ENCODE measurements at regions not wholly inside any gene's neighbourhood (a gene's known extent, or its start where the extent isn't known, plus 50 kb on each side); places are given as distances from the start of the nearest gene placed in this dataset.
"Not testable (repeated sequence)": the region's sequence is repeated elsewhere in the genome, so short reads cannot be mapped to it uniquely, and the experiment has no call there.

GRCh38 chr2:228581731-228582130 is 400.2 kb upstream of the SPHKAP start:
- Histone ChIP-seq H3K27me3 (no peaks in the 10 kb centered on the region), H3K4me1 (no peaks in the 10 kb centered on the region), H3K9me3 (no peaks in the 10 kb centered on the region), H3K36me3 (no peaks in the 10 kb centered on the region), H3K4me3 (no peak overlapping the region), H3K27ac (no peak overlapping the region)
- intact Hi-C loops (cut with DNase I), result no loop called here
- TF ChIP-seq EP300 (IDR thresholded peaks at IDR 0.05), result no peak
- TF ChIP-seq POLR2A (IDR thresholded peaks at IDR 0.05), result no peak
- TF ChIP-seq POLR2AphosphoS5 (IDR thresholded peaks at IDR 0.05), result no peak
- no peak for TF ChIP-seq CTCF (IDR thresholded peaks at IDR 0.05)
- DNase-seq, result no peak

GRCh38 chr2:228575897-228576296 is 394.4 kb upstream of the SPHKAP start:
- DNase-seq, result no peak
- no peak overlapping the region for H3K27ac ChIP-seq
- no peaks in the 10 kb centered on the region for H3K4me1 ChIP-seq
- H3K9me3 ChIP-seq, result no peaks in the 10 kb centered on the region
- H3K4me3 ChIP-seq, result no peak overlapping the region
- TF ChIP-seq EP300 (IDR thresholded peaks at IDR 0.05) (no peak), POLR2A (IDR thresholded peaks at IDR 0.05) (no peak), CTCF (IDR thresholded peaks at IDR 0.05) (no peak), POLR2AphosphoS5 (IDR thresholded peaks at IDR 0.05) (no peak)
- intact Hi-C loops (cut with DNase I), result no loop called here
- H3K27me3 ChIP-seq, result no peaks in the 10 kb centered on the region
- H3K36me3 ChIP-seq, result no peaks in the 10 kb centered on the region
- 22 to 80% methylated on average over 1 of the region's 1 CpG for WGBS, 2 donors

- H3K36me3 ChIP-seq; H3K27ac ChIP-seq; H3K4me1 ChIP-seq; intact Hi-C loops (cut with DNase I); H3K27me3 ChIP-seq; DNase-seq; H3K9me3 ChIP-seq; H3K4me3 ChIP-seq: not testable (repeated sequence)
- 87 to 90% methylated on average over 28 of the region's 28 CpGs for WGBS, 2 donors
These were observed 386.8 kb upstream of the SPHKAP start for GRCh38 chr2:228568275-228568674.

GRCh38 chr2:228561816-228562215 is 380.3 kb upstream of the SPHKAP start:
- Histone ChIP-seq H3K4me1 (no peaks in the 10 kb centered on the region), H3K4me3 (no peak overlapping the region), H3K27ac (no peak overlapping the region), H3K9me3 (no peaks in the 10 kb centered on the region), H3K27me3 (no peaks in the 10 kb centered on the region), H3K36me3 (no peaks in the 10 kb centered on the region)
- 83 to 92% methylated on average over 6 of the region's 6 CpGs for WGBS, 2 donors
- no peak for DNase-seq
- TF ChIP-seq CTCF (IDR thresholded peaks at IDR 0.05) (no peak), EP300 (IDR thresholded peaks at IDR 0.05) (no peak), POLR2AphosphoS5 (IDR thresholded peaks at IDR 0.05) (no peak), POLR2A (IDR thresholded peaks at IDR 0.05) (no peak)
- intact Hi-C loops (cut with DNase I), result no loop called here

GRCh38 chr2:228559774-228560415 is 378.4 kb upstream of the SPHKAP start:
- no peak for DNase-seq
- no peak for TF ChIP-seq EP300 (IDR thresholded peaks at IDR 0.05)
- TF ChIP-seq CTCF (IDR thresholded peaks at IDR 0.05), result no peak
- TF ChIP-seq POLR2AphosphoS5 (IDR thresholded peaks at IDR 0.05), result no peak
- TF ChIP-seq POLR2A (IDR thresholded peaks at IDR 0.05), result no peak
- intact Hi-C loops (cut with DNase I), result no loop called here
- 93 to 94% methylated on average over 3 of the region's 3 CpGs for WGBS, 2 donors
- no peaks in the 10 kb centered on the region for H3K9me3 ChIP-seq
- no peak overlapping the region for H3K4me3 ChIP-seq
- H3K4me1 ChIP-seq, result no peaks in the 10 kb centered on the region
- no peaks in the 10 kb centered on the region for H3K27me3 ChIP-seq
- no peak overlapping the region for H3K27ac ChIP-seq
- no peaks in the 10 kb centered on the region for H3K36me3 ChIP-seq

All from sigmoid colon (tissue), 6 donors.